Natural killer cell treated with Interleukin-12 subunit alpha and Interleukin-12 subunit beta and Interleukin-15 and Interleukin-18, amount 100 ng/mL, for 72 hours (primary cell): ENCODE measurements at regions not wholly inside any gene's neighbourhood (a gene's known extent, or its start where the extent isn't known, plus 50 kb on each side); places are given as distances from the start of the nearest gene placed in this dataset.

Experiments used
- ATAC-seq, 2 donors: fragments of 150-1000 bp; cut with Tn5 transposase in 1 of 2; sonication (Bioruptor Pico), chemical (Tn5 transposase) in 1 of 2; 2 replicates each; pipeline ENCODE4 v1.10.0; 2021
- DNase-seq: peaks from one replicate; pipeline ENCODE4 v3.0.0; 2022; ENCODE audit warnings: low spot score
- H3K27ac Mint-ChIP-seq, 2 donors: 1 replicate in 1 of 2; 2 replicates in 1 of 2; pipeline ENCODE4 v1.8.0; 2022; ENCODE audit warnings: mixed read lengths in 2 of 2, mild to moderate bottlenecking in 1 of 2, moderate library complexity in 1 of 2
- H3K27me3 Mint-ChIP-seq, 2 donors: 1 replicate in 1 of 2; 2 replicates in 1 of 2; pipeline ENCODE4 v1.8.0; 2022; ENCODE audit warnings: mixed read lengths in 2 of 2
- H3K36me3 Mint-ChIP-seq: one replicate; pipeline ENCODE4 v1.8.0; 2022; ENCODE audit warnings: mixed read lengths
- H3K4me1 Mint-ChIP-seq, 2 donors: 1 replicate in 1 of 2; 2 replicates in 1 of 2; pipeline ENCODE4 v1.8.0; 2022; ENCODE audit warnings: low read depth in 2 of 2, mixed read lengths in 2 of 2, mild to moderate bottlenecking in 1 of 2
- H3K4me3 Mint-ChIP-seq: one replicate; pipeline ENCODE4 v1.8.0; 2022; ENCODE audit warnings: mixed read lengths
- H3K9me3 Mint-ChIP-seq: 2 replicates; pipeline ENCODE4 v1.8.0; 2022; ENCODE audit warnings: mixed read lengths

DNA sequence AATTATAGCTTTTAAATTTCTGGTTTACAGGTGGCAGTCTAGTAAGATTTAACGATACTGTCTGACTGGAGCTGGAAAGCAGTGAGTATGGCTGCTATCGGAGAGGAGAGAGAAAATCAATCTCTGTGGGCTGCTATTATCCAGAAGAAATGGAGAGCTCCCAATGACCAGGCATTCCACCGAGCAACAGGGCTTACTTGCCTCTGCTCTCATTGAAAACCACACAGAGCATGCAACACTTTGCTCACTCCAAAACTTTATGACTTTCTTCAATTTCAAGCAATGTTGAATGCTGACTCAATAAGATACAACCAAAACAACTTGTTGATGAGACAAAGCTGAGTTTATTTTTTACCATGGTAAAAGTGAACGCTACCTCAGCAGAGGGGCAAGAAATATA, 337.0 kb upstream of the NCAM2 start:
- Mint-ChIP-seq H3K9me3 (peaks cover 29% of the 10 kb centered on the region), H3K27ac (no peak overlapping the region), H3K4me1 (no peaks in the 10 kb centered on the region), H3K27me3 (no peaks in the 10 kb centered on the region), H3K4me3 (no peak overlapping the region), H3K36me3 (peaks cover 3% of the 10 kb centered on the region)
- ATAC-seq (no peak), DNase-seq (no peak)

DNA sequence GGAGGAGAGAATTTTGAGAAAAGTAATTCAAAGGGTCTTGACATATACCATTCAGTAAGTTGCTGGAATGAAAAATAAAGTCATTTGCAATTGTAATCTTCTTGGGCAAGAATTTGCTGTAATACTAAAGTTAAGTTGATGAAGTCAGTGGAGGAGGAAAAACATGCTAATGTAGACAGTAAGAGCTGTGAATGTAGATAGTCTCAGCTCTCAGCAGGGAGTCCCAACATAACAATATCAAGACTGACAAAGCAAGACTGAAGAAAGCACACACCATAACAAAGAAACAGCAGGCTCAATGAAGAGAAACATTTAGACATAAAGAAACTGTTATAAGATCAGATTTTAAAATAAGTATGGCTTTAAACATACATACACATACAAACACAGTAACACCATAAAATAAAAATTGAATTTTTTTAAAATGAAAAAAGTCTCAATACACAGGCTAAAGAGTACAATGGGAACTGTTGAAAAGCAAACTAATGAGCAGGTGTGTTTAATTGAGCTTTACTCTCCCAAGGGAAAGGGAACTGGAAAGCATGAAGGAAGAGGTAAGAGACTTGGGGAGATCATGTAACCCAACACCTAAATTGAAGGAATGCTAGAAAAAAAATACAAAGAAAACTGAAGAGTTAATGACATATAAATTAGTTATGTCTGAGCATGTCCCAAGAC, 336.3 kb upstream of the NCAM2 start:
- Mint-ChIP-seq H3K9me3 (peaks cover 31% of the 10 kb centered on the region), H3K36me3 (peaks cover 6% of the 10 kb centered on the region), H3K27ac (no peak overlapping the region), H3K4me3 (no peak overlapping the region), H3K27me3 (no peaks in the 10 kb centered on the region), H3K4me1 (no peaks in the 10 kb centered on the region)
- DNase-seq (no peak), ATAC-seq (no peak)

DNA sequence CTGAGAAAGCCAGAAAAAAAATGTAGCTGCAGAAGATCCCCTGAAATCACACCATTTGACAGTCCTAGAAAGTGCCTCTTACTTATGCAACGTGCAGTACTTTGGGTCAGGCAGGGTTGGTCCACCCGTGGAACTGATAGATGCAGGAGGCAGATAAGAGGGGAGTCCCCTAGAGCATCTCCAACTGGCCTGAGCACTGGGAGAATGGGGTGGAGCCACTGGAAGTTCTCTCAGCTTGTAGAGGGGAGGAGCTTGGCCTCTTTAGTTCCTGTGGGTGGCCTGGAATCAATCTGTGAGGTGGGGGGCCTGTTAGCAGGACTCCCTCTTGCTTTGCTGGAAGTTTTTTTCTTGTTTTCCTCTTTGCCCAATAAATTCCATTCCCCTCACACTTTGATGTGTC, 335.7 kb upstream of the NCAM2 start:
- Mint-ChIP-seq H3K4me1 (no peaks in the 10 kb centered on the region), H3K9me3 (peaks cover 28% of the 10 kb centered on the region), H3K27ac (no peak overlapping the region), H3K36me3 (peaks cover 6% of the 10 kb centered on the region), H3K27me3 (no peaks in the 10 kb centered on the region), H3K4me3 (no peak overlapping the region)
- DNase-seq (no peak), ATAC-seq (no peak)

DNA sequence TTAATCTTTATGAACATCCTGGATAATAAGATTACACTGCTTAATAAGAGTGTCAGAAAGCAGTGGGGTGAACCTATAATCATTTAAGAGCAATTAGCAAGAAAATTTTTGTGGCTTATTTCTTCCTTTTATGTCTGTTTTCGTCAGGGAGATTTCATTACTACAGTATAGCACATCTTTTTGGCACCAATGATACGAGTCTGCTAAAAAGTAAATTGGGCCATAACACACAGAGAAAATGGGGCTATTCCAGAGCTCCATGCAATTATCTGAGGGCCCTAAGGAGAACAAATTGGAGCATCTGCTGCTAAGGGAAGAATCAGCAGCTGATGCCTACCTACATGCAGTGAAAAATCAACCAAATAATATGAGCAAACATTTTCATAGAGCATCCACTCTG, 330.3 kb upstream of the NCAM2 start:
- Mint-ChIP-seq H3K4me3 (no peak overlapping the region), H3K9me3 (peaks cover 27% of the 10 kb centered on the region), H3K27me3 (no peaks in the 10 kb centered on the region), H3K27ac (no peak overlapping the region), H3K36me3 (peaks cover 6% of the 10 kb centered on the region), H3K4me1 (no peaks in the 10 kb centered on the region)
- DNase-seq: no peak
- ATAC-seq: no peak

DNA sequence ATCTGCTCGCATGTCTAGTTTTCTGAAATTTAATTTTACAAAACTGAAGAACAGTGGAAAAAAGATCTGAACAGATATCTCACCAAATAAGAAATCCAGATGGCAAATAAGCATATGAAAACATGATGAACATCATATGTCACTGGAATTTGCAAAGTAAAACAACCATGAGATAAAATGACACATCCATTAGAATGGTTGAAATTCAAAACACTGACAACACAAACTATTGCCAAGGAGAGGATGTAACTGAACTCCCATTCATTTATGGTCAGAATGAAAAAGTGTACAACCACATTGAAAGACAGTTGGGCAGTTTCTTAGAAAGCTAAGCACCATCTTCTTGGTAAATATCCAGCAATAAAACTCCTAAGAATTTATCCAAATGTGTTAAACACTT, 312.7 kb upstream of the NCAM2 start:
- no peak for DNase-seq
- Mint-ChIP-seq H3K36me3 (peaks cover 4% of the 10 kb centered on the region), H3K4me1 (no peaks in the 10 kb centered on the region), H3K4me3 (no peak overlapping the region), H3K9me3 (peaks cover 21% of the 10 kb centered on the region), H3K27ac (no peak overlapping the region), H3K27me3 (no peaks in the 10 kb centered on the region)
- no peak for ATAC-seq

DNA sequence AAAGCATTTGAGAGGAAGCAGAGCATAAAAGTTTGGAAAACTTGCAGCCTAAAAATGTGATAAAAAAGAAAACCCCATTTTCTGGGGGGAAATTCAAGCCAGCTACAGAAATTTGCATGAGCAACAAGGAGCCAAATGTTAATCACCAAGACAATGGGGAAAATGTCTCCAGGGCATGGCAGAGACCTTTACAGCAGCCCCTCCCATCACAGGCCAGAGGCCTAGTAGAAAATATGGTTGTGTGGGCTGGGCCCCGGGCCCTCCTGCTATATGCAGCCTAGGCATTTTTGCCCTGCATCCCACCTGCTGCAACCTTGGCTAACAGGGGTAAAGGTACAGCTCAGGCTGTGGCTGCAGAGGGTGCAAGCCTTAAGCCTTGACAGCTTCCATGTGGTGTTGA, 299.6 kb upstream of the NCAM2 start:
- no peaks in the 10 kb centered on the region for H3K27me3 Mint-ChIP-seq
- ATAC-seq (no peak), DNase-seq (no peak)
- no peak overlapping the region for H3K4me3 Mint-ChIP-seq
- peaks cover 18% of the 10 kb centered on the region for H3K9me3 Mint-ChIP-seq
- H3K27ac Mint-ChIP-seq: no peak overlapping the region
- no peaks in the 10 kb centered on the region for H3K4me1 Mint-ChIP-seq
- peaks cover 12% of the 10 kb centered on the region for H3K36me3 Mint-ChIP-seq

DNA sequence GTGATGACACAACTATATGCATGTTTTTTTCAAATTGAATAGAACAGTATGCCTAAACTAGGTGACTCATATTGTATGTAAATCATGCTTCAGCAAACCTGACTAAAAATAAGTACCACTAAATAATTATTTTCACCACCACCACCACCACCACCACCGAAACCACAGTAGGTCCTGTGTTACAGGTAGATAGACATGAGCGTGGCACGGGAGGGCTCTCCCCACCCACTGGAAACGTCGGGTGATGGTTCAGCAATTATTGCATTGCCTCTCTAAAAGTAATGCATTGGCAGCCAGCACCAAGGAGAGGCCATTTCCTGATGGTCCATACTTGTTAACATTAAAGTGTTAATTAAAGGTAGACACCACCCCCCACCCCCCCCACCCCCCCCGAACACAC, 297.0 kb upstream of the NCAM2 start:
- Mint-ChIP-seq H3K9me3 (peaks cover 17% of the 10 kb centered on the region), H3K4me3 (no peak overlapping the region), H3K27me3 (no peaks in the 10 kb centered on the region), H3K4me1 (no peaks in the 10 kb centered on the region), H3K36me3 (peaks cover 12% of the 10 kb centered on the region), H3K27ac (no peak overlapping the region)
- ATAC-seq (no peak), DNase-seq (no peak)

DNA sequence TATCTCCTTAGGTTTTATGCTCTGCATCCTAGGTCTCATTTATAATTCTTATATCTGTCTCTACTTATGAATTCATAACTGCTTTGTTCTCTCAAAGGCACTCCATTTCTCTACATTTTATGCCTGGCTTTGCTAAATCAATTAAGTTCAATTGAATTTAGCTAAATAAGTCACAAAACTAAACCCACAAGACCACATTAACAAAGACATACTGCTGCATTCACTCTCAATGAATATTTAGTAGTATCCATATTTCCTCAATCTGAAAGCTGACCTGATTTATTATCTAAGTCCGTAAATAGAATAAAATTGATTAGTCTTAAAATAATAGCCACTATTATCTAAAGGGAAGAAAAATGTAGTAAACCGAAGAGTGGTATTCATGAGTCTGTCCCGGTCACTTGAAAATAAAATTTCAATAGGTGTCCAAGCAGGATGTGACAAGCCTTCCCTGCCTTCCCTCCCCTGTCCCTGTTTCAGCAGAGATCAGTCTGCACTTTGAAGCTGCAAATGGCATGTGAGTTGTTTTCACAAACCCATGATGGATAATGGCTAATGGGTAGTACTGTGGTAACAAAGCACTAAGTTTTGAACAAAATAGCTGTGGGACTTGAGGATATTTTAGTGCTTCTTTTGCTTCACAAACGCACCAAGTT, 295.0 kb upstream of the NCAM2 start:
- Mint-ChIP-seq H3K9me3 (peaks cover 20% of the 10 kb centered on the region), H3K27me3 (no peaks in the 10 kb centered on the region), H3K4me3 (no peak overlapping the region), H3K36me3 (peaks cover 12% of the 10 kb centered on the region), H3K27ac (no peak overlapping the region), H3K4me1 (no peaks in the 10 kb centered on the region)
- ATAC-seq: no peak
- no peak for DNase-seq

DNA sequence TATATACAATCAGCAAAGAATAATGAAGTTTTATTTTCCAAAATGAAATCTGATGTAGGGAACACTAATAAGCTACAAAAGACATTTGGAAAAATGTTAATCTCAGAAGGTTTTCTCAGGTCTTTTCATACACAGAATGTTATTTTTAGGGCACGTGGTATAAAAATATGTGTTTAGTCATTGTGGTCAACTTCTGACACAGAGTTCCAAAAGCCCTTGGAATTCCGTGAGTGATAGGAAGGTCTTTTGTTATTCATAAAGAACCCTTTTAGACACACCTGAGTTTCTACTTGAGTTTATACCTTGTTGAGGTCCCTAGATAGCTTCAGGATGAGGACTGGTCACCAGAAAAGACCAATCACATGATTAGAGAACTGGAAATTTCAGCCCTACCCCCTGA, 277.6 kb upstream of the NCAM2 start:
- Mint-ChIP-seq H3K27ac (no peak overlapping the region), H3K36me3 (peaks cover 10% of the 10 kb centered on the region), H3K27me3 (no peaks in the 10 kb centered on the region), H3K4me1 (no peaks in the 10 kb centered on the region), H3K4me3 (no peak overlapping the region), H3K9me3 (peaks cover 13% of the 10 kb centered on the region)
- ATAC-seq: no peak
- no peak for DNase-seq

DNA sequence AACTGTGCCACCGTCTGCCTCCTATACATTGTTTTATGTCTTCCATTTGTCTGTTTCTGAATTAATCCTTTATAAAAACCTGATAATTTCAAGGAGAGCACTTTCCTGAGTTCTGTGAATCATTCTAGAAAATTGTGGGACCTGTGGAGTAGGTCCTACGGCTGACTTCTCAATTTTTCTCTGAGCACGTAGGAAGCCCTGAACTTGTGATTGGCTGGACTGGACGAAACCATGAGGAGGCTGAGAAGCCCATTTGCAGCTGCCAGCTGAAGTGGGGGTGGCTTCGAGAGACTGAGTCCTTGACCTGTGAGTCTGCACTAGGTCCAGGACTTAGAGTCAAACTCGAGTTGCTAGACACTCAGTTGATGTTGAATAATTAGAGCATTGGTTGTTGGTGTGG, 277.1 kb upstream of the NCAM2 start:
- Mint-ChIP-seq H3K27me3 (no peaks in the 10 kb centered on the region), H3K9me3 (peaks cover 11% of the 10 kb centered on the region), H3K36me3 (peaks cover 10% of the 10 kb centered on the region), H3K4me3 (no peak overlapping the region), H3K27ac (no peak overlapping the region), H3K4me1 (no peaks in the 10 kb centered on the region)
- ATAC-seq (no peak), DNase-seq (no peak)

DNA sequence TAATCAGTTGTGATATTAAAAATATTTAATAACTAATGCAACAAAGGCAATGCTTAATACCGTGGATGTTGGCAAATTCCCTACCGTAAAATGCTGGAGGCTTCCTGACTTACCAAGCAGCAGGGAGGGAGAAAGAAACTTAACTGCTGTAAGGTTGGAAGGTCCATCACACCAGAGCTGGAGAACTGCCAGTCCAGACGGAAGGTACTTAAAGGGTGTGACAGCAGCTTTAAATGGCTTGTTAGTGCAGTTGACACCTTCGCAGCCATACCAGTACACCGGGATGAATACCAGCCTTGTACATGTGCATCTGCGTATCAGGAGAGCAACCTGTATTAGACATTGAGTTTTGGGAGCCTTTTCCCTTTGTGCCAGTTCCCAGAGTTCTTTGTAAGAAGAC, 269.5 kb upstream of the NCAM2 start:
- ATAC-seq: no peak
- no peaks in the 10 kb centered on the region for H3K27me3 Mint-ChIP-seq

DNA sequence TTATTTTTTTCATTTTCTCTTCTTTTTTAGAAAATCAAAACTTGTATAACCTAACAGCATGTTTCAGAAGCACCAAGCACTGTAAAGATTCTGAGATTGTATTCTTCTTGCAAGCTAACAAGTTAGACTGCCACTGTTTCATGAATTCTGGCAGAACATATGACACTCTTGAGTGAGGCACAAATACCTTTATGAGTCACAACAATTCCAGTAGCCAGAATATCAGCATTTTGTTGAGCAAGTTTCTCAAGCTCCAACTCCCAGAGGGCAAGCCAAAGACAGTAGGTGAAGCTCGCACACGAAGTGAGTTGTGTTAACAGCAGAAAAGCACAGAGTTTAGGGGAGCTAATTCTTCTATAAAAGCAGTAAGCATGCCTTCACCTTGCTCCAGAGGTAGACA, 268.8 kb upstream of the NCAM2 start:
- Mint-ChIP-seq H3K36me3 (no peaks in the 10 kb centered on the region), H3K9me3 (peaks cover 7% of the 10 kb centered on the region), H3K27me3 (no peaks in the 10 kb centered on the region), H3K4me1 (no peaks in the 10 kb centered on the region), H3K4me3 (no peak overlapping the region), H3K27ac (no peak overlapping the region)
- DNase-seq (no peak), ATAC-seq (no peak)

More for the DNA sequence above, 269.5 kb upstream of the NCAM2 start:
- no peak for DNase-seq
- H3K4me1 Mint-ChIP-seq: no peaks in the 10 kb centered on the region
- no peak overlapping the region for H3K4me3 Mint-ChIP-seq
- H3K36me3 Mint-ChIP-seq: no peaks in the 10 kb centered on the region
- peaks cover 7% of the 10 kb centered on the region for H3K9me3 Mint-ChIP-seq
- H3K27ac Mint-ChIP-seq: no peak overlapping the region

DNA sequence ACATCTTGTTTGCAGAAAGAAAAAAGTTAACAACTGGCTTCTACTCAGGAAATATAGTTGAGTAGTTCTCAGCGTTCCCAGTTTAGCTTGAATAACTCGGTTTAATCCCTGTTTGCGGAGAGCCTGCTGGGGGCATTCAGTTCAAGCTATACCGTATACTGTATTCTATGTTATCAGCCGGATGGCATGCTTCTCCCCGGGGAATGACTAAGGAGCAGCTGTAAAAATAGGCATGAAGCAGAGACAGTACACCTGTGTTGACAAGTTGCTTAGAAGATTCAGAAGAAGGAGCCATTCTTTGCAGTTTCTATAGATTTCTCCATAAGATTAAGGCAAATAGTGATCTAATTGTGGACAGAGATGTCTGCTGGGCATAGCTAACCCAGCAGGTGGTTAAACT, 267.8 kb upstream of the NCAM2 start:
- ATAC-seq (no peak), DNase-seq (no peak)
- Mint-ChIP-seq H3K27ac (no peak overlapping the region), H3K36me3 (no peaks in the 10 kb centered on the region), H3K9me3 (peaks cover 7% of the 10 kb centered on the region), H3K27me3 (no peaks in the 10 kb centered on the region), H3K4me3 (no peak overlapping the region), H3K4me1 (no peaks in the 10 kb centered on the region)

DNA sequence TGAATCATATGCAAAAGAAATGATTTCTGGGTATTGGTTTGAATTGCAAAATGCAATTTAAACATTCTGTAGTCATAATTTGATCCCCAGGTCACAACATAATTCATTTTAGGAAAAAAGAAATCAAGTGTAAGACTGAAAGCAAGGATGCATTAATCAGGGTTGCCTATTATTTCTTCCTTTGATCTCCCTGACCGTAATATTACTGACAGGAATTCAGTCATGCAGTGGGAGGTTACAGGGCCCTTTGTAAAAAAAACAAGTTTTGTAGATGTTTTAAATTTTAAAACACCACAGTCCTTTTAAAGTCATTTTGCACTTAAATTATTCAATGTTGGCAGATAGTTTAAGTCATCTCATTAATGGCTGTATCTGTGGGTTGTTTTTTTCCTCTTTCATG, 263.0 kb upstream of the NCAM2 start:
- H3K36me3 Mint-ChIP-seq: peaks cover 16% of the 10 kb centered on the region
- H3K4me3 Mint-ChIP-seq: no peak overlapping the region
- H3K4me1 Mint-ChIP-seq: no peaks in the 10 kb centered on the region
- ATAC-seq: no peak
- no peaks in the 10 kb centered on the region for H3K27me3 Mint-ChIP-seq
- peaks cover 17% of the 10 kb centered on the region for H3K9me3 Mint-ChIP-seq
- no peak for DNase-seq
- no peak overlapping the region for H3K27ac Mint-ChIP-seq
